OCI-LY1 (cell line): ENCODE measurements at regions not wholly inside any gene's neighbourhood (a gene's known extent, or its start where the extent isn't known, plus 50 kb on each side); places are given as distances from the start of the nearest gene placed in this dataset.

Experiments
- EZH2 ChIP-seq: fragments of 200-600 bp; sonication (generic), shearing (Covaris generic); IDR thresholded peaks from 2 replicates; pipeline ENCODE4 v1.8.0; 2017; ENCODE audit warnings: borderline replicate concordance, mixed run types, mild to moderate bottlenecking, antibody characterized with exemption, low read length, moderate library complexity, mixed read lengths
- TF ChIP-seq, protein P1 (sequence below): fragments of 200-600 bp; sonication (generic), shearing (Covaris generic); IDR thresholded peaks from 2 replicates; pipeline ENCODE4 v1.5.1; 2017; ENCODE audit warnings: mild to moderate bottlenecking, antibody characterized with exemption, low read length, moderate library complexity, mixed read lengths

DNA sequence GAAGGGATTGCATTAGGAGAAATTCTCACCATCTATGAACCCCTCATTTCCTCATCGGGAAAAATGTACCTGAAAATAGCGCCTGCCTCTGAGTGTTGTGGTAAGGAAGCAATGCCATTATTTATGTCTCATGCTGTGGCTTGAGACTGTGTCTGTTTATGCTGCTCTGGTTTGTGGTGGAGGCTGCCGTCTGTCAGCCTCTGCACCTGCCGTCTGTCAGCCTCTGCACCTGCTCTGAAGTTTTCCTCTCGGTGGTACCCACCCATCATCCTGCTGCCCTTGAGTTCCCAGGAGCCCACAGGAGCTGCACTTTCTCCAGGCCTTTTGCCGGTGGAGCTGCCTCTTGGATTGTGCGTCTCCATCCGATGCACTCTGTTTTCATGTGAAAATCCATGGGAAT lies 68.5 kb upstream of the PPP2R3B start:
- TF ChIP-seq, protein P1, sequence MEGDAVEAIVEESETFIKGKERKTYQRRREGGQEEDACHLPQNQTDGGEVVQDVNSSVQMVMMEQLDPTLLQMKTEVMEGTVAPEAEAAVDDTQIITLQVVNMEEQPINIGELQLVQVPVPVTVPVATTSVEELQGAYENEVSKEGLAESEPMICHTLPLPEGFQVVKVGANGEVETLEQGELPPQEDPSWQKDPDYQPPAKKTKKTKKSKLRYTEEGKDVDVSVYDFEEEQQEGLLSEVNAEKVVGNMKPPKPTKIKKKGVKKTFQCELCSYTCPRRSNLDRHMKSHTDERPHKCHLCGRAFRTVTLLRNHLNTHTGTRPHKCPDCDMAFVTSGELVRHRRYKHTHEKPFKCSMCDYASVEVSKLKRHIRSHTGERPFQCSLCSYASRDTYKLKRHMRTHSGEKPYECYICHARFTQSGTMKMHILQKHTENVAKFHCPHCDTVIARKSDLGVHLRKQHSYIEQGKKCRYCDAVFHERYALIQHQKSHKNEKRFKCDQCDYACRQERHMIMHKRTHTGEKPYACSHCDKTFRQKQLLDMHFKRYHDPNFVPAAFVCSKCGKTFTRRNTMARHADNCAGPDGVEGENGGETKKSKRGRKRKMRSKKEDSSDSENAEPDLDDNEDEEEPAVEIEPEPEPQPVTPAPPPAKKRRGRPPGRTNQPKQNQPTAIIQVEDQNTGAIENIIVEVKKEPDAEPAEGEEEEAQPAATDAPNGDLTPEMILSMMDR: no peak
- no peak for TF ChIP-seq EZH2
